GM18507 (cell line): ENCODE measurements at regions not wholly inside any gene's neighbourhood (a gene's known extent, or its start where the extent isn't known, plus 50 kb on each side); places are given as distances from the start of the nearest gene placed in this dataset.

Experiments used
- DNase-seq: peaks from one replicate; pipeline ENCODE4 v3.0.0; 2011; ENCODE audit warnings: low read depth; ENCODE audit not compliant: insufficient read length; ENCODE audit errors: extremely low spot score
- FAIRE-seq: peaks from 2 replicates; lab custom pipeline; 2011; peaks lifted over from hg19 to GRCh38; lab: Jason Lieb, UNC

DNA sequence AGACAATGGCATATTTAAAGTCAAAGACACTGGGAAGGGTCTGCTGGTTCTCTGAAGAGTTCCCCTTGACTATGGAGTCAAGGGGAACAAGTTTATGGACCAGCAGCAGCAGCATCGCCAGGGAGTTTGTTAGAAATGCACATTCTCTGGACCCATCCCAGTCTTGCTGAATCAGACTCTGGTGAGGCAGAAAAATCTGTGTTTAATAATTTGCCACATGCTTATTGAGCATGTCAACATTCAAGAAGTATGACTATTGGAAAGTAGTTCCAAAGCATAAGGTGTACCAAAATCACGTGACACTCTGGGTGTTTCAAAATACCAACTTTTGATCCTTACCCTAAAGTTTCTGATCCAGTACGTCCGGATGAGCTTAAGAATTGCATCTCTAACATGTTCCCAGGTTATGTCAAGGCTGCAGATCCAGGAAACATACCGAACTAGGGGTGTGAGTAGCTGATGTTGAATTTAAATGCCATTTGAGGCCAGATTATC lies 853.8 kb downstream of the TMEM182 start:
- DNase-seq = no peak
- FAIRE-seq = no peak

- no peak for DNase-seq
- no peak for FAIRE-seq
Observed at GRCh38 chr2:103616891-103617290, 855.1 kb downstream of the TMEM182 start.

DNA sequence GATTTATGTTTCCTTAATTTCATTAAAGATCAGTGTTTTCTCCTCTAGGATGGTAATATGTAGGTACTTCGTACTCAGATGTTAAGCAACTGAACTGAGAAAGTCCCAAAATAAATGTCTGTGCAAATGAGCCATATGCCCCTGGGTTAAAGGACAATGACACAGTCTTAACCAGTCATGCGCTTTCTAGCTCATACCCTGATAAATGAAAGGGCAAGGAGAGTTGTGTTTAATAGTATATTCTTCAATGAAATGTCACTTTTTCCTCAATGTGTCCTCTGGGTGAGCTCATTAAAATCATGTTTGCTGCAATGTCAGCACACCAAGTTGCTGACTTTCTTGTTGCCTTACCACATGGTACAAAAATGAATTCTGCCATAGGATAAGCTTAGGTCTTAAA lies 856.3 kb downstream of the TMEM182 start:
- DNase-seq (no peak), FAIRE-seq (no peak)

DNA sequence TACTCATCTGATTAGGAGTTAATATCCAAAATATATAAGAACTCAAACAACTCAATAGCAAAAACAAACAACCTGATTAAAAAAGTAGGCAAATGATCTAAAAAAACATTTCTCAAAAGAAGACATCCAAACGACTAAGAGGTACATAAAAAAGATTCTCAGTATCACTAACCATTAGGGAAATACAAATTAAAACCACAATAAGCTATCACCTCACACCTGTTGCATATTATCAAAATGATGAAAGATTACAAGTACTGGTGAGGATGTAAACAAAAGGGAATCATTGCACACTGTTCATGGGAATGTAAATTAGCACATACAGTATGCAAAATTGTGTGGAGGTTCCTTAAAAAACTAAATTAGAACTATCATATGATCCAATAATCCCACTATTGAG lies 865.5 kb downstream of the TMEM182 start:
- FAIRE-seq (no peak), DNase-seq (no peak)

- DNase-seq = no peak
- FAIRE-seq = no peak
Observed at GRCh38 chr2:103638978-103639377, 877.1 kb downstream of the TMEM182 start.

GRCh38 chr2:103656558-103656957 lies 894.7 kb downstream of the TMEM182 start:
- FAIRE-seq (no peak), DNase-seq (no peak)

DNA sequence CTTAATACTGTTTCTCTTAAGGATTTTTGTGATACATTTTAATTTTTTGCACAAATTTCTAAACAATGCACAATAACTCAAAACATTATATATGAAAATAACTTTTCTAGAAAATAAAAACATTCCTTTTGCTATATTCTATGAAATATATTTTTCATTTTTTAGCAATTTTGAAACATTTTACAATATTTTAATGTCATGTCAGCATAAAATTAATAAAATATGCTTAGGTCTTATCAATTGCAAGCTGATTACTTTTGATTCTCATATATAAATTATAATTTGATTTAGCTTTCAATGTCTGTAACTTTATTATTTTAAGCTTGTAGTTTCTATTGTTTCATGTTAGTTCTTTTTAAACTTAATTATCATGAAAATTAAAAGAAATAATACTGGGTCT lies 898.7 kb downstream of the TMEM182 start:
- FAIRE-seq = no peak
- no peak for DNase-seq

- FAIRE-seq (no peak), DNase-seq (no peak)
Observed at GRCh38 chr2:103660947-103661346, 899.1 kb downstream of the TMEM182 start.

- no peak for DNase-seq
- no peak for FAIRE-seq
Observed at GRCh38 chr2:103664690-103665089, 902.9 kb downstream of the TMEM182 start.

- FAIRE-seq (no peak), DNase-seq (no peak)
Observed at GRCh38 chr2:103667335-103667884, 905.6 kb downstream of the TMEM182 start.

- DNase-seq (no peak), FAIRE-seq (no peak)
Observed at GRCh38 chr2:103669531-103669930, 907.7 kb downstream of the TMEM182 start.
